Eye (tissue), 1 donor: ENCODE measurements at regions not wholly inside any gene's neighbourhood (a gene's known extent, or its start where the extent isn't known, plus 50 kb on each side); places are given as distances from the start of the nearest gene placed in this dataset.
"Not testable (repeated sequence)": the region's sequence is repeated elsewhere in the genome, so short reads cannot be mapped to it uniquely, and the experiment has no call there.

Experiments used
- DNase-seq: peaks from one replicate; pipeline ENCODE4 v3.0.0-alpha.2; 2015

- DNase-seq = not testable (repeated sequence)
Measured at GRCh38 chr1:83343767-83344166, 655.2 kb downstream of the TTLL7 start.

GRCh38 chr1:83342995-83343394, 655.9 kb downstream of the TTLL7 start:
- DNase-seq = not testable (repeated sequence)

GRCh38 chr1:83332308-83332707, 666.6 kb downstream of the TTLL7 start:
- not testable (repeated sequence) for DNase-seq

- DNase-seq = no peak
Measured at GRCh38 chr1:83318366-83318765, 680.6 kb downstream of the TTLL7 start.

- not testable (repeated sequence) for DNase-seq
Measured at GRCh38 chr1:83315446-83315845, 683.5 kb downstream of the TTLL7 start.

DNA sequence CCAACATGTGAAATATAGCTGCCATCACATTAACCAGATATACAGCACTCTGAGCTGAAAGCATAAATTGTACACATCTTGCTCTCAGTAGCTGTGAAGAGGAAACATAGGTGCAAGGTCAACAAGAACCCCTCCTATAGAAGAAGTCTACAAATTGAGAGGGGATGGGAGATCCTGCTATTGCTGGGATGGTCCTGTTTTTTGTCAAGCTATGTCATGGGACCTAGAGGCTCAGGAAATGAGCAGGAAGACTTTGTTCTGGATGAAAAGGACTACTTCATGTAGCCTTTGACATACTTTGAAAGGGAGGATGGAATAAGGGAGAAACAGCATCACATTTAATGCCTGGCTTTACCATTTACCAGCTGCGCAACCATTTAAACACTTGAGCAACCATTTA, 688.8 kb downstream of the TTLL7 start:
- DNase-seq = not testable (repeated sequence)

DNA sequence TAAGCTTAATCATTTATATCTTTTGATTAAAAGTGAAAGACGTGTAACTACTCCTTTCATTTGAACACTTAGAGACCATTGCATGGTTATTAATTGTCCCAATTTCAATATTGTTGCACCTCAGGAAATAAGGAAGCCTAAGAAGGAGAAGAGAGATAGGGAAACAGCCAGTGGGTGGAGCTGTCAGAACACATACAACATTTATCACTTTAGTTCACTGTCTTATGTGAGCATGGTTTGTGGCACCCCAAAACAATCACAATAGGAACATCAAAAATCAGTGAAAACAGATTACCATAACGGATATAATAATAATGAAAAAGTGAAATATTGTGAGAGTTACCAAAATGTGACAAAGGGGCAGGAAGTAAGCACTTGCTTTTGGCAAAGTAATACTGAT, 689.9 kb downstream of the TTLL7 start:
- DNase-seq = not testable (repeated sequence)

- not testable (repeated sequence) for DNase-seq
Measured at GRCh38 chr1:83306811-83307210, 692.1 kb downstream of the TTLL7 start.

DNA sequence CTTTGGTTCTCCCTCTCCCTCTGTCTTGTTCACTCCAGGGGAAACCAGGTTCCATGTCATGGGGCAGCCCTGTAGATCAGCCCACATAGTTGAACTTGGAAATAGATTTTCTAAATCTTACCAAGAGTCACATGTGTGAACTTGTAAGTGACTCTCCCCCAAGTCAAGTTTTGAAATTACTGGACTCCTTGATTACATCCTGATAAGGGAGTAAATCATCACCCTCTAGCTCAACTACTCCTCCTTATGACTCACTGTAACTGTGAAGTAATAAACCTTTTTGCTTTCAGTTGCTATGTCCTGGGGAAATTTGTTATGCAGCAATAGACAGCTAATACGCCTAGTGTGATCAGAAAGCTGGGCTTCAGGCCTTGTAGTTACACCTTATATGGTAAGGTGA, 703.3 kb downstream of the TTLL7 start:
- DNase-seq = not testable (repeated sequence)

GRCh38 chr1:83287391-83287790, 711.5 kb downstream of the TTLL7 start:
- not testable (repeated sequence) for DNase-seq

GRCh38 chr1:83274656-83275055, 724.3 kb downstream of the TTLL7 start:
- DNase-seq = peak; percentile 75

GRCh38 chr1:83272484-83272883, 726.4 kb downstream of the TTLL7 start:
- DNase-seq = not testable (repeated sequence)

DNA sequence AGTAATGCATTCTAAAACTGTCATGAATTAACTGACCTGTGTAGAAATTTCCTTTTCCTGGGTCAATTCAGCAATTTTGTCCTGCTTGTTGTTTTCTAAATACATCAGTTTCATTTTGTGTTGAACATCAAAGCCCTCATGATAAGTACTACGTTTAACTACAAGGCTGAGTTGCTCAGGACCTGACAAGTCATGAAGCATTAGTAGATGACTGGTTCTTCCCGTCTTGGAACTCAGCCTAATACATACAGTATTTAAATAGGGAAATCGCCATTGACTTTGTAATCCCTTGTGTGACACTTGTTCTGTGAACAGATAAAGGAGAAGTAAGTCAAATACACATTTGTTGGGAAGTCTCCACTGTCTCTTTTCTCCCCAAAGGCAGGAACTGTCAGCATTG, 727.1 kb downstream of the TTLL7 start:
- DNase-seq = peak; percentile 4

- not testable (repeated sequence) for DNase-seq
Measured at GRCh38 chr1:83270801-83271200, 728.1 kb downstream of the TTLL7 start.

DNA sequence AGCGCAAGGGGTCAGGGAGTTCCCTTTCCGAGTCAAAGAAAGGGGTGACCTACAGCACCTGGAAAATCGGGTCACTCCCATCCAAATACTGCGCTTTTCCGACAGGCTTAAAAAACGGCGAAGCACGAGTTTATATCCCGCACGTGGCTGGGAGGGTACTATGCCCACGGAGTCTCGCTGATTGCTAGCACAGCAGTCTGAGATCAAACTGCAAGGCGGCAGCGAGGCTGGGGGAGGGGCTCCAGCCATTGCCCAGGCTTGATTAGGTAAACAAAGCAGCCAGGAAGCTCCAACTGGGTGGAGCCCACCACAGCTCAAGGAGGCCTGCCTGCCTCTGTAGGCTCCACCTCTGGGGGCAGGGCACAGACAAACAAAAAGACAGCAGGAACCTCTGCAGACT, 735.1 kb downstream of the TTLL7 start:
- not testable (repeated sequence) for DNase-seq

GRCh38 chr1:83251687-83252086, 747.2 kb downstream of the TTLL7 start:
- DNase-seq = not testable (repeated sequence)

- DNase-seq = peak; percentile 13
Measured at GRCh38 chr1:83246780-83247179, 752.2 kb downstream of the TTLL7 start.

- DNase-seq = not testable (repeated sequence)
Measured at GRCh38 chr1:83244832-83245231, 754.1 kb downstream of the TTLL7 start.

DNA sequence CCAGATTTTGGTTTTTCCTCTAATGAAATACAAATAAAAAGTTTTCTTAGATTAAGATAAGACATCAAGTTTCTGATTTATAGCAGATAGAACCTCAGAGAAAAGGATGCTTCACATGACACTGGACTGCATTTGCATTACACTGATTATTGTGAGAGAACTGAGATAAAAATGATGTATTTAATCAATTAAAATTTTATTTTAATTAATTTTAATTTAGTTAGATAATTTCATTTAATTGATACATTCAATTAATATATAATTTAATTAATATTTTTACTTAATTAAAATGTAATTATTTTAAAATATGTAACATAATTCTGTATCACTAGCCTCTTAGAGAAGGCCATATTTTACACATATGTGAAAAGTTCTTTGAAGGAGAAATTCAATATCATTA, 759.4 kb downstream of the TTLL7 start:
- DNase-seq = not testable (repeated sequence)

GRCh38 chr1:83238654-83239053, 760.3 kb downstream of the TTLL7 start:
- not testable (repeated sequence) for DNase-seq

DNA sequence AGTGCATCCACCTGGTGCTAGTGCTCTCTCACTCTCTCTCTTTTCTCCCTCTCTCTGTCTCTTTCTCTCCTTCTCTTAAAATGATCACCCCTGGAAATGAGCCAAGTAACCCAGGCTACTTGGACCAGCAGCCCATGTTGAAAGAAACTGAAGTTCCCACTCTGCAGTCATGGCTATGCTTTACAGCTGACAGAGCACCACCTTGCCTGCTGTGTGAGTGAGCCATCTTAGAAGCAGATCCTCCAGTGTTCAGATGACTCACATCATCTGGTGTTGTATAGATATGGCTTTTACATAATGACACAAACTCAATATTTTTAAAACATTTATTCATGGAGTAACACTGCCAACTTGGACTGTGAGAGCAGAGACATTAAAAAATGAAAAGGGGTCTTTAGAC, 779.1 kb downstream of the TTLL7 start:
- DNase-seq = not testable (repeated sequence)

DNA sequence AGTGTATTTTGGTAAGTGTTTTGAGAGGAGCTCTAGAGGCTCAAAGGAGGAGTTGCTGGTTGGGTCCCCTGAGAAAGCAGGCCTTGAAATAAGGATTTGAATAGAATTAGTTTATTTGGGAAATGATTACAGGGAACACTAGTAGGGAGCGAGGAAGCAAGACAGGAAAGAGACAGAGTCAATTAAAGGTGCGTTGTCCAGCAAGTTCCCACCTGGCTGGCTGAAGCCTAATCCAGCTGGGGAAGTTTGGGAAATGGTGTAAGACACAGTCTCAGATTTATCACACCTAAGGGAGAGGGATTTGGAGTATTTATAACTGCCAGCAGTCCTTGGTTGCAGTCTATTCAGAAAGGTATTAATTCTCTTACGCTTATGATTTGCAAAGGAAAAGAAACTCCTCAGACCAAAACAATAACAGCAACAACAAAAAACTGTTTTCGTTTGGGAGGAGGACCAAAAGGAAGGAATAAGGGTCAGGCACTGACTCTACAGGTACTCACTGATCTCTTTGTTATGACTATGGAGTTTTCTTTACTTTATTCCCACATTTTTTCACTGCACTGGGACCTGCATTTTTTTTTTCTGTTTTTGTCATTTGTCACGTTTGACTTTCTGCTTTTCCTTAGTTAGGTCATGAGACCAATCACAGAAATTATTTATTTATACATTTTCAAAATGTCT, 780.8 kb downstream of the TTLL7 start:
- DNase-seq = not testable (repeated sequence)

DNA sequence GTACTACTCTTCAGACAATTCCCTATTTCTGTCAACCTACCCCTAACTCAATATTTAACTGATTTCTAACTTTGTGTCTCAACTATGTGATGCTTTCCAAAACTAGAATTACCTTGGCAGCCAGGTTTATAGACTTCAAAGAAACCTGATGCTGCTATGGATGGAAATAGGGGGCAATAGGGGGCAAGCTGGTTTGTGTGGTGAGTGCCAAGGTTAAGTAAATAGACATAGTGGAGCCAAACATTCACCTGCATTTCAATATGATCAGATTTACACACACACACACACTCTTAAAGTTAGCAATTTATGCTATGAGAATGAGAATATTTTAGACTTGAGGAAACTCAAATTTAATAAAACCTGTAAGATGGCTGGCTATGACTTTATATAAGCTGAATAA, 784.6 kb downstream of the TTLL7 start:
- DNase-seq = not testable (repeated sequence)

DNA sequence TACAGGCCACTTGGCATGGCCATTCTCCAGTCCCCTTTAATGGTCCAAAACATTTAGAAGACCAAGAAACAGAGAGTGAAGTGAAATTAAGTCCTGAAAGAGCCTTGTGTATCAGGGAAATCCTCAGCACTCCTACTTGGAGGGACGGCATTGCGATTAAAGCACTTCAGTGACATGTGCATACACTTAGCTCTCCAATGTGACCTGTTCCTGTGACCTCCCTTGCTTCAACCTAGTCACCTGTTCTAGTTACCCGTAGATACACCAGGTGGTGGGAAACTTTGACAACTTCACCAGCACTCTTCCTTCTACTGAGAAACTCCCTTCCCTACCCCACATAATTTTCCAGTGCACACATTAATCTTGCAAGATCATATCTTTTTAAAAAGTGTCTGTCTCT, 785.3 kb downstream of the TTLL7 start:
- not testable (repeated sequence) for DNase-seq

GRCh38 chr1:83212033-83212432, 786.9 kb downstream of the TTLL7 start:
- not testable (repeated sequence) for DNase-seq
